IPS-15b (cell line): ENCODE measurements at regions not wholly inside any gene's neighbourhood (a gene's known extent, or its start where the extent isn't known, plus 50 kb on each side); places are given as distances from the start of the nearest gene placed in this dataset.
"Not testable (repeated sequence)": the region's sequence is repeated elsewhere in the genome, so short reads cannot be mapped to it uniquely, and the experiment has no call there.

ENCODE experiments used
- H3K27me3 ChIP-seq: one replicate; pipeline ENCODE4 v1.6.1; 2013; ENCODE audit warnings: low read length; ENCODE audit not compliant: control insufficient read depth, insufficient read depth
- H3K36me3 ChIP-seq: one replicate; pipeline ENCODE4 v1.6.1; 2013; ENCODE audit warnings: low read length; ENCODE audit not compliant: control insufficient read depth, insufficient read depth
- H3K4me1 ChIP-seq: one replicate; pipeline ENCODE4 v1.6.1; 2013; ENCODE audit warnings: mild to moderate bottlenecking, low read length; ENCODE audit not compliant: control insufficient read depth, insufficient read depth
- H3K4me3 ChIP-seq: one replicate; pipeline ENCODE4 v1.5.1; 2013; ENCODE audit warnings: low read depth, low read length
- H3K9ac ChIP-seq: one replicate; pipeline ENCODE4 v1.6.1; 2013; ENCODE audit warnings: low read depth, mild to moderate bottlenecking, low read length
- H3K9me3 ChIP-seq: one replicate; pipeline ENCODE4 v1.6.1; 2013; ENCODE audit warnings: mild to moderate bottlenecking, low read length; ENCODE audit not compliant: control insufficient read depth, insufficient read depth

DNA sequence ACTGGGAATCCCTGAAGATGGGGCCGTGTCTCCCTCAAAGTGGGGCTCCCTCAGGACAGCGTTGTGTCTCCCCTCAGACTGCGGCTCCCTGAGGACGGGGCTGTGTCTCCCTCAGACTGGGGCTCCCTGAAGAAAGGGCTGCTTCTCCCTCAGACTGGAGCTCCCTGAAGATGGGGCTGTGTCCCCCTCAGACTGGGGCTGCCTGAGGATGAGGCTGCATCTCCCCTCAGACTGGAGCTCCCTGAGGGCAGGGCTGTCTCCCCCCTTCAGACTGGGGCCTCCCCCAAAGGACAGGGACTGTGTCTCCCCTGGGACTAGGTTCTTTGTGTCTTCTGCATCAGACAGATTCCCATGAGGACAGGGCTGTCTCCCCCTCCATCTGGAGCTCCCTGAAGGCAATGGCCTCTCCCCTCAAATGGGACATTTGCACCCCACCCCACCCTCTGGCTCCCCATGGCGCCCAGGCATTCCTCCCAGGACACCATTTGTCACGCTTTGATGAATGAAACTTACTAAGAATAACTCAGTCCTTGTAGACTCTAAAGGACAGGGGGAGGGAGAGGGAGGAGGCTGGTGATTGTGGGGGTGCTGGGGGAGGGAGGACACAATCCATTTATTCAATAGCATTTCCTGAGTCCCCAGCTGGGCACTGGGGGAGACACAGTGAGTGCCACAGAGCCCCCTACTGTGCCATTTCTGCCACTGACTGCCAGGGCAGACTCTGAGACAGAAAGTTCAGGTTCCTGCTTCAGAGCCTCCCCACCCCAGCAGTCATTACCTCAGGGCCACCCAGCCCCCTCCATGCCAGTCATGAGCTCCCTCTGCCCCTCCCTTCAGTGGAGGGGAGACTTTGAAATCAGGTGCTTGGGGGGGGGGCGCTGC is 122.4 kb downstream of the MRPL14 start:
- Histone ChIP-seq H3K4me3 (no peak overlapping the region), H3K9ac (no peak overlapping the region), H3K27me3 (peaks cover 15% of the 10 kb centered on the region), H3K4me1 (peaks cover 25% of the 10 kb centered on the region), H3K9me3 (no peaks in the 10 kb centered on the region), H3K36me3 (no peaks in the 10 kb centered on the region)

DNA sequence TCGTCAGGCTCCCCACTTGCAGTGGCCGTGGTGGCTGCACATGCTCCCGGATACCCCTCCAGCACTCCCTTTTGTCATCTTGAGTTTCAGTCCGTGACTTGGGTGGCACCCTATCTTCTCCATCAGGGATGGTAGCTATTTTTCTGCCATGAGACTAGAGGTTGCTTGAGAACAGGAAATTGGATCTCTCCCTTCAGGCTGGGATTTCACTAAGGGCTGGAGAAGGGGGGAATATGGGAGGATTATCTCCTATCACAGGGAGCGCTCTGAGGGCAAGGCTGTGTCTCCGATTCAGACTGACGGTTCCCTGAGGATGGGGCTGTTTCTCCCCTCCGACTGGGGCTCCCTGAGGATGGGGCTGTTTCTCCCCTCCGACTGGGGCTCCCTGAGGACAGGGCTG is 123.1 kb downstream of the MRPL14 start:
- no peaks in the 10 kb centered on the region for H3K36me3 ChIP-seq
- H3K4me1 ChIP-seq, result peaks cover 27% of the 10 kb centered on the region
- H3K27me3 ChIP-seq, result peaks cover 15% of the 10 kb centered on the region
- H3K9ac ChIP-seq, result no peak overlapping the region
- no peaks in the 10 kb centered on the region for H3K9me3 ChIP-seq
- H3K4me3 ChIP-seq, result peak overlapping the region; percentile 48

DNA sequence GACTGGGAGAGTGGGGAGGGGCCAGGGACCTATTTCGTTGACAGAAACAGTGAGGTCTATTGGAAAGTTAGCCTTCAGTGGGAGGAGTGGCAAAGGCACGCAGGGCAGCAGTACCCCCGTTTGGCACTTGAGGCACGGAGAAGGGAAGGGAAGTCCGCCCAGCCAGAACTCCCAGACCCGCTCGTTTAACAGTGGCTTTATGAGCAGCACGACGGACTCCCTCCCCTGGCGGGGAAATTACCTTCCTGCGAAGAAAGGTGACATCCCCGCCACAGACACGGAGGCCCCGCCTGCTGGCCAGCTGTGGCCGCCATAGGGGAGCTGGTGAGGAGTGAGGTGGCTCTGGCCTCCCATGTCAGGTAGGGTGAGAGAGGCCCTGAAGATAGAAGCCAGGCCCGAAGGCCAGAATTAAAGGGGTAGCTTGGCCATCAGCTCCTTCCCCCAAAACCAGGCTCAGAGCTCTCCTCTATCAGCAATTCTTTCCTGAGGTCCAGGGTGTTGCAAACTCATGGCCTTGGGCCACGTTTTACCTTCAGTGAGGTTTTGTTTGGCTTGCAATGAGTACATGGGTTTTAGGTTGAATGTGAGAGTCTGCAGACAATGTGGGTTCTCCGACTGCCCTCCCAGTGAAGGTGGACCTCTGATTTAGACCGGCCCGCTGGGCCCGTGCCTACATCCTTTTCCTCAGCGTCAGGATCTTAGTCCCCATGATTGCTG is 123.7 kb downstream of the MRPL14 start:
- peak overlapping the region; percentile 48 for H3K4me3 ChIP-seq
- H3K9ac ChIP-seq, result no peak overlapping the region
- H3K4me1 ChIP-seq, result peaks cover 27% of the 10 kb centered on the region
- no peaks in the 10 kb centered on the region for H3K36me3 ChIP-seq
- no peaks in the 10 kb centered on the region for H3K9me3 ChIP-seq
- peaks cover 15% of the 10 kb centered on the region for H3K27me3 ChIP-seq

DNA sequence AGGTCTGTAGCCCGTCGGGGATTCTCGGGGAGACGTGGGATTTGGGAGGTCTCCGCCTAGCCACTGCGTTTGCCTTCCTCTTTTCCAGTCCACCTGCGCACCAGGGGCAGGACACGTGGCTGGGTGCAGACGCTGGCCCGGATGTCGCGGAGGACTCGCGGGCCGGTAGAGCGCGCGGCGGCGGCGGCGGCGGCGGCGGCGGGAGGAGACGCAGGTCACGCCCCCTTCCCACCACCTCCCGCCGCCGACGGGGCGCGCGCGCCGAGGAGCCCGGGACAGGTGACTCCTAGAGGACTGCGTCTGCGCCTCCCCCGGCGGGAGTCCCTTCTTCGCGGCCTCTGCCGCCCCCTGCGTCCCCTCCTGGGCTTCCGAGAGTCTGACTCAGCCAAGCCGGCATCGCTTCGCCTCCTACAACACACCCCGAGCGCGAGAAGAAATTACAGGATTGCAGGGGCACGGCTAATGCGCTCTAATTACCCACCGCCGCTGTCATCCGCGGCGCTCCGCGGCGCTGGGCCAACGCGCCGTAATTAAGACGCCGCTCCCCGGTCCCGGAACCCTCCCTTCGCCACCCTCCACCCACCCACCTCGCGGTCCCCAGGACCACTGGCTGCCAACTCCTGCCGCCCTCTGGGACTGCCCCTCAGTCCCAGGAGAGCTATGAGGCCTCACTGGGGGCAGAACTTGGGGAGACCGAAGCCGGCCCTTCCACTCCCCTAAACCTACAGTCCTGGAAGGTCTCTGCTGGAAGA is 124.5 kb downstream of the MRPL14 start:
- H3K9me3 ChIP-seq, result no peaks in the 10 kb centered on the region
- H3K36me3 ChIP-seq, result no peaks in the 10 kb centered on the region
- H3K4me3 ChIP-seq, result peak overlapping the region; percentile 48
- H3K9ac ChIP-seq, result no peak overlapping the region
- H3K27me3 ChIP-seq, result peaks cover 15% of the 10 kb centered on the region
- H3K4me1 ChIP-seq, result peaks cover 27% of the 10 kb centered on the region

DNA sequence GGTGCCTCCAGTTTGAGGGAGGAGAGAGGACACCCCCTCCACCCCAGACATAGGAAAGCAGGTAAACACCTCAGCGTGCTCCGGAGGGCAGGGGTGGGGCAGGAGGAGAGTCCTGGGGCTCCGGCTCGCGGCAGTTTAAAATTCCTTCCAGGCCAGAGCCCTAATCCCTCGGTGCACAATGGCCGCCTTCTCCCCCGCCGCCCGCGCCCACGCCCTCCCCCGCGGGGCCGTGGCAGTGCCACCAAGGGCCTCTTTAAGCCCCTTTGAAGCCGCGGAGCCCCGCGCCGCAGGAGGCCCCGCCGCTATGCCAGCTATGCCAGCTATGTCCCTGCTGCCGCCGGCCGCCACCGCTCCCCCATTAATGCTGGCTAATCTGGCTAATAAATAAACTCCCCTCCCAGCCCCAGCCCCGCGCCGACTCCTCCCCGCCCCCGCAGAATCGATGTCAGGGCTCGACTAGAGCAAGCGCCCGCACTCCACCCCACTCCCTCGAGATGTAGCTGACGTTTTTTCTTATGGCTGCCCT is 125.1 kb downstream of the MRPL14 start:
- peaks cover 27% of the 10 kb centered on the region for H3K4me1 ChIP-seq
- H3K36me3 ChIP-seq, result no peaks in the 10 kb centered on the region
- H3K9me3 ChIP-seq, result no peaks in the 10 kb centered on the region
- no peak overlapping the region for H3K9ac ChIP-seq
- peaks cover 15% of the 10 kb centered on the region for H3K27me3 ChIP-seq
- peak overlapping the region; percentile 47 for H3K4me3 ChIP-seq

DNA sequence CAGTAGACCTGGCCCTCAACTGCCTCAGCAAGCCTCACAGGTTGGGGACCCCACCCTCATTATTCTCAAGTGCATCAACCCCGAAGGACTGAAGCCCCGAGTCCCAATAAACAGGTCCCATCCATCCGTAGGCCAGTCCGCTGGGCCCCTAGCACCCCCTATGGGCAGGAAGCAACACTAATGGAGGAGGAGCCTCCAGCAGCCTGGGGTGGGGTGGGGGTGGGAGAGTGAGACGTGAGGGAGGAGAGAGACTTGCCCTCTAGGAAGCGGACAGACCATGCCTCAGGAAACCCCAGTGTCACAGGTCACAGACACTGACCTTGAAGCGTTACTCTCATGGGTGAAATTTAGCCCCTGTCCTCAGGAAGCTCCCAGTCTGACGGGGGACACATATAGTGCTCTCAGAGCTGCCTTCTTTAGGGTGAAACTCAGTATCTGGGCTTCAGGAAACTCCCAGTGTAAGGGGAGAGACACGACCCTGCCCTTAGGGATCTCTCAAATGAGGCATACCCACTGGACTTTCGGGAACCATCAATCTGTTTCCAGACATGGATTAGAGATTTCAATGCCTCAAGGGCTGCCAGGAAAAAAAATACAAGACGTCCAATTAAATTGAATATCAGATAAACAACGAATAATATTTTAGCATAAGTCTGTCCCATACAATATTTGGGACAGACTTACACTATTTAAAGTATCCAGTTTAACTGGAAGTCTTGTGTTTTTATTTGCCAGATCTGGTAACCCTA is 125.8 kb downstream of the MRPL14 start:
- H3K9ac ChIP-seq, result peak overlapping the region; percentile 39
- no peaks in the 10 kb centered on the region for H3K36me3 ChIP-seq
- no peaks in the 10 kb centered on the region for H3K9me3 ChIP-seq
- peaks cover 27% of the 10 kb centered on the region for H3K4me1 ChIP-seq
- peaks cover 15% of the 10 kb centered on the region for H3K27me3 ChIP-seq
- H3K4me3 ChIP-seq, result peak overlapping the region; percentile 47

DNA sequence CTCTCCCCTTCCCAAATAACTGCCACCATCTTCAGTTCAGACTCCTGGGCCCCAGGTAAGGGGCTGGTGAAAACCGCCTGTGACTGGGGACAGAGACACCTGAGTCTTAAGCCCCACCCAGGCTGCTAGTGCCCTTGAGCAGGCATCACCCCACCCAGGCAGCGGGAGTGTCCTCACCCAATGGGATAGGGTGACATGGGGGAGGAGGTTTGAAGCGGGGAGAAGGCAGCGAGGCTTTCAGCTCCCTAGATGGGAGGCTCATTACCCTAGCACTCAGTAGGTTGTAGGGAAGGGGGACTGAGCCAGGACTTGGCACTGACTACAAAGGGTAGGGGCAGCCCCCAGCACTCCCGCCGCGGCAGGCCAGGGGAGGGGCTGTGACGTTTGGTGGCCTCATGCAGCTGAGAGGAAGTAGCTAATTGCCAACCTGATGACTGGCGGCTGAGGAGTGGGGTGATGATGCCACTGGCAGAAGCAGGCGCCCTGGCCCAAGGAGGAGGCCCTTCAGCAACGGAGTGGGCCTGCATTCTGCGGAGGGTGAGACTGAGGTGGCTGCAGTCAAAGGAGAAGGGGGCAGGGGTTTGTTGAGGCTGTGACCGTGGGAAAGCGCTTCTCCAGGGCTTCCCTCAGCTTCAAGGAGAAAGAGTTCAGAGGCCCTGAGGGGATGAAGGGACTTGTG is 126.9 kb downstream of the MRPL14 start:
- Histone ChIP-seq H3K9me3 (no peaks in the 10 kb centered on the region), H3K9ac (no peak overlapping the region), H3K27me3 (peaks cover 15% of the 10 kb centered on the region), H3K4me1 (peaks cover 21% of the 10 kb centered on the region), H3K4me3 (no peak overlapping the region), H3K36me3 (no peaks in the 10 kb centered on the region)

DNA sequence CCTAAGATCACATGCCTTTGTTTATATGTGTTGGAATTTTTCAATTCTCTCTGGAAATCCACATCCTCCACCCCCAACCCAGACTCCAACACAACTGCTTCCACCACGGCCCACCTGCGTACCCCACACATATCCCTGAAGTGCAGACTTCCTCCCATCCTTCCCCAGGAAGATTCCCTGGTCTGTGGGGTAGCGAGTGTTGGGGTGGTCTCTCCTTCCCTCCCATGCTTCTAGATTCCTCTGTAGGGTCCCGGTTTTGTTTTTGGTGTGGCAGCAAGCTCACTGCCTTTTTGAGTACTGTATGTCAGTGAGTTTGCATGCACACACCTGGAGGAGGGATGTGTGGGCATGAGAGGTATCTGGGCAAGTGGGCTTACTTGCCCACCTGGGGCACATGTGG is 127.6 kb downstream of the MRPL14 start:
- Histone ChIP-seq H3K4me1 (peaks cover 20% of the 10 kb centered on the region), H3K9ac (no peak overlapping the region), H3K4me3 (no peak overlapping the region), H3K9me3 (no peaks in the 10 kb centered on the region), H3K36me3 (no peaks in the 10 kb centered on the region), H3K27me3 (peaks cover 14% of the 10 kb centered on the region)

DNA sequence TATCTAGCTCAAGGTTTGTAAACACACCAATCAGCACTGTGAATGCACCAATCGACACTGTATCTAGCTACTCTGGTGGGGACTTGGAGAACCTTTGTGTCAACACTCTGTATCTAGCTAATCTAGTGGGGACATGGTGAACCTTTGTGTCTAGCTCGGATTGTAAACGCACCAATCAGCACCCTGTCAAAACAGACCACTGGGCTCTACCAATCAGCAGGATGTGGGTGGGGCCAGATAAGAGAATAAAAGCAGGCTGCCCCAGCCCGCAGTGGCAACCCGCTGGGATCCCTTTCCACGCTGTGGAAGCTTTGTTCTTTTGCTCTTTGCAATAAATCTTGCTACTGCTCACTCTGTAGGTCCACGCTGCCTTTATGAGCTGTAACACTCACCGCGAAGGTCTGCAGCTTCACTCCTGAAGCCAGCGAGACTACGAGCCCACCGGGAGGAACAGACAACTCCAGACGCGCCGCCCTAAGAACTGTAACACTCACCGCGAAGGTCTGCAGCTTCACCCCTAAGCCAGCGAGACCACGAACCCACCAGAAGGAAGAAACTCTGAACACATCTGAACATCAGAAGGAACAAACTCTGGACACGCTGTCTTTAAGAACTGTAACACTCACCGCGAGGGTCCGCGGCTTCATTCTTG is 128.5 kb downstream of the MRPL14 start:
- H3K9ac ChIP-seq, H3K4me3 ChIP-seq, H3K36me3 ChIP-seq, H3K9me3 ChIP-seq, H3K27me3 ChIP-seq: not testable (repeated sequence)
- peaks cover 14% of the 10 kb centered on the region for H3K4me1 ChIP-seq

DNA sequence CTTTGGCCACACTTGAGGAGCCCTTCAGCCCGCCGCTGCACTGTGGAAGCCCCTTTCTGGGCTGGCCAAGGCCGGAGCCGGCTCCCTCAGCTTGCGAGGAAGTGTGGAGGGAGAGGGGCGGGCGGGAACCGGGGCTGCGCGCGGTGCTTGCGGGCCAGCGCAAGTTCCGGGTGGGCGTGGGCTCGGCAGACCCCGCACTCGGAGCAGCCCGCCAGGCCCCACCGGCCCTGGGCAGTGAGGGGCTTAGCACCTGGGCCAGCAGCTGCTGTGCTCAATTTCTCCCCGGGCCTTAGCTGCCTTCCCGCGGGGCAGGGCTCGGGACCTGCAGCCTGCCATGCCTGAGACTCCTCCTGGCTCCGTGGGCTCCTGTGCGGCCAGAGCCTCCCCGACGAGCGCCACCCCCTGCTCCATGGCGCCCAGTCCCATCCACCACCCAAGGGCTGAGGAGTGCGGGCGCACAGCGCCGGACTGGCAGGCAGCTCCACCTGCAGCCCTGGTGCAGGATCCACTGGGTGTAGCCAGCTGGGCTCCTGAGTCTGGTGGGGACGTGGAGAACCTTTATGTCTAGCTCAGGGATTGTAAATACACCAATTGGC is 129.2 kb downstream of the MRPL14 start:
- H3K4me1 ChIP-seq, result peaks cover 11% of the 10 kb centered on the region
- H3K9me3 ChIP-seq, H3K36me3 ChIP-seq, H3K4me3 ChIP-seq, H3K27me3 ChIP-seq, H3K9ac ChIP-seq: not testable (repeated sequence)
